Vagina (tissue), 2 donors: ENCODE measurements at regions not wholly inside any gene's neighbourhood (a gene's known extent, or its start where the extent isn't known, plus 50 kb on each side); places are given as distances from the start of the nearest gene placed in this dataset.

Experiments
- CTCF ChIP-seq, 3 experiments: fragments of 450-650 bp in 2 of 3; fragments of 200-600 bp in 1 of 3; sonication (generic) in 1 of 3; IDR thresholded peaks; one replicate each; pipeline ENCODE4 v1.5.1; 2017 to 2019; ENCODE audit warnings: antibody characterized with exemption in 3 of 3, mild to moderate bottlenecking in 2 of 3, moderate library complexity in 2 of 3
- POLR2AphosphoS5 ChIP-seq, 2 donors: sonication (generic); formaldehyde crosslinking; IDR thresholded peaks; one replicate each; pipeline ENCODE4 v1.9.0; 2017; ENCODE audit warnings: antibody characterized with exemption in 2 of 2, mild to moderate bottlenecking in 2 of 2, low read depth in 1 of 2; ENCODE audit not compliant: insufficient read depth in 1 of 2

GRCh38 chr3:151949706-151950105, 76.3 kb downstream of the SUCNR1 start:
- TF ChIP-seq CTCF (IDR thresholded peaks at IDR 0.05) (no peak), POLR2AphosphoS5 (IDR thresholded peaks at IDR 0.05; ENCODE audit: insufficient read depth in 1 of 2, low read depth in 1 of 2) (no peak)
